ENCODE measurements at regions not wholly inside any gene's neighbourhood (a gene's known extent, or its start where the extent isn't known, plus 50 kb on each side); places are given as distances from the start of the nearest gene placed in this dataset.

- no peak overlapping the region for H3K9ac ChIP-seq (ENCODE audit: low read depth, low read length)
- H3K4me3 ChIP-seq (ENCODE audit: low read depth in 1 of 2, low read length in 2 of 2), result no peak overlapping the region
- H3K79me2 ChIP-seq (ENCODE audit: insufficient read depth, low read length), result no peaks in the 10 kb centered on the region
- TF ChIP-seq EZH2 (IDR thresholded peaks at IDR 0.05; ENCODE audit: borderline replicate concordance, low read depth, low read length, severe bottlenecking) (no peak), CTCF (IDR thresholded peaks at IDR 0.05; ENCODE audit: borderline replicate concordance, extremely low read depth, low read length, poor library complexity, severe bottlenecking) (no peak)
- H3K27ac ChIP-seq (ENCODE audit: low read length), result no peak overlapping the region
- H4K20me1 ChIP-seq (ENCODE audit: insufficient read depth, low read length), result peaks cover 2% of the 10 kb centered on the region; the same call in 1 of the 2 replicates
- no peaks in the 10 kb centered on the region for H3K27me3 ChIP-seq (ENCODE audit: insufficient read depth, low read length, poor library complexity)
- H2AFZ ChIP-seq (ENCODE audit: low read depth, low read length), result no peak overlapping the region
- H3K4me1 ChIP-seq (ENCODE audit: insufficient read depth, low read length), result no peaks in the 10 kb centered on the region
- no peak for DNase-seq
- H3K36me3 ChIP-seq (ENCODE audit: insufficient read depth, low read length), result no peaks in the 10 kb centered on the region
- H3K9me3 ChIP-seq (ENCODE audit: insufficient read depth, low read length, severe bottlenecking), result no peaks in the 10 kb centered on the region
- ATAC-seq (ENCODE audit: insufficient read depth, low read depth), result no peak
- H3K4me2 ChIP-seq (ENCODE audit: insufficient read depth, low read length), result no peak overlapping the region
Observed at GRCh38 chr16:85334718-85335583, 222.7 kb upstream of the CIBAR2 start.

- Histone ChIP-seq H3K79me2 (ENCODE audit: insufficient read depth, low read length) (no peaks in the 10 kb centered on the region), H3K36me3 (ENCODE audit: insufficient read depth, low read length) (no peaks in the 10 kb centered on the region), H3K9me3 (ENCODE audit: insufficient read depth, low read length, severe bottlenecking) (no peaks in the 10 kb centered on the region), H3K4me3 (ENCODE audit: low read depth in 1 of 2, low read length in 2 of 2) (no peak overlapping the region), H3K9ac (ENCODE audit: low read depth, low read length) (no peak overlapping the region), H2AFZ (ENCODE audit: low read depth, low read length) (no peak overlapping the region), H3K27ac (ENCODE audit: low read length) (no peak overlapping the region), H3K27me3 (ENCODE audit: insufficient read depth, low read length, poor library complexity) (no peaks in the 10 kb centered on the region), H3K4me2 (ENCODE audit: insufficient read depth, low read length) (no peak overlapping the region), H3K4me1 (ENCODE audit: insufficient read depth, low read length) (no peaks in the 10 kb centered on the region), H4K20me1 (ENCODE audit: insufficient read depth, low read length) (peaks cover 2% of the 10 kb centered on the region; the same call in 1 of the 2 replicates)
- no peak for ATAC-seq (ENCODE audit: insufficient read depth, low read depth)
- no peak for DNase-seq
- TF ChIP-seq CTCF (IDR thresholded peaks at IDR 0.05; ENCODE audit: borderline replicate concordance, extremely low read depth, low read length, poor library complexity, severe bottlenecking) (no peak), EZH2 (IDR thresholded peaks at IDR 0.05; ENCODE audit: borderline replicate concordance, low read depth, low read length, severe bottlenecking) (no peak)
Observed at GRCh38 chr16:85335584-85336491, 223.6 kb upstream of the CIBAR2 start.

- Histone ChIP-seq H3K4me2 (ENCODE audit: insufficient read depth, low read length) (no peak overlapping the region), H3K9ac (ENCODE audit: low read depth, low read length) (no peak overlapping the region), H3K79me2 (ENCODE audit: insufficient read depth, low read length) (no peaks in the 10 kb centered on the region), H2AFZ (ENCODE audit: low read depth, low read length) (no peak overlapping the region), H3K36me3 (ENCODE audit: insufficient read depth, low read length) (no peaks in the 10 kb centered on the region), H4K20me1 (ENCODE audit: insufficient read depth, low read length) (peaks cover 2% of the 10 kb centered on the region; the same call in 1 of the 2 replicates), H3K27me3 (ENCODE audit: insufficient read depth, low read length, poor library complexity) (no peaks in the 10 kb centered on the region), H3K4me1 (ENCODE audit: insufficient read depth, low read length) (no peaks in the 10 kb centered on the region), H3K4me3 (ENCODE audit: low read depth in 1 of 2, low read length in 2 of 2) (no peak overlapping the region), H3K27ac (ENCODE audit: low read length) (no peak overlapping the region), H3K9me3 (ENCODE audit: insufficient read depth, low read length, severe bottlenecking) (no peaks in the 10 kb centered on the region)
- TF ChIP-seq EZH2 (IDR thresholded peaks at IDR 0.05; ENCODE audit: borderline replicate concordance, low read depth, low read length, severe bottlenecking) (no peak), CTCF (IDR thresholded peaks at IDR 0.05; ENCODE audit: borderline replicate concordance, extremely low read depth, low read length, poor library complexity, severe bottlenecking) (no peak)
- DNase-seq, result no peak
- ATAC-seq (ENCODE audit: insufficient read depth, low read depth), result no peak
Observed at GRCh38 chr16:85337910-85338637, 225.8 kb upstream of the CIBAR2 start.
